Stimulated activated naive CD4-positive, alpha-beta T cell treated with Interleukin-2 at 50 U/mL for 16 hours (primary cell): ENCODE measurements at regions not wholly inside any gene's neighbourhood (a gene's known extent, or its start where the extent isn't known, plus 50 kb on each side); places are given as distances from the start of the nearest gene placed in this dataset.
"Not testable (repeated sequence)": the region's sequence is repeated elsewhere in the genome, so short reads cannot be mapped to it uniquely, and the experiment has no call there.

Source experiments
- DNase-seq: peaks from one replicate; lab custom pipeline; 2025; lab: John Stamatoyannopoulos, UW

GRCh38 chr7:149714081-149714909 is 59.1 kb downstream of the ZNF467 start:
- peak; percentile 91 for DNase-seq

GRCh38 chr7:149713731-149714068 is 59.7 kb downstream of the ZNF467 start:
- no peak for DNase-seq

GRCh38 chr7:149713061-149713730 is 60.2 kb downstream of the ZNF467 start:
- DNase-seq = no peak

- no peak for DNase-seq
Observed at GRCh38 chr7:149708026-149708425, 65.4 kb downstream of the ZNF467 start.

- DNase-seq = no peak
Observed at GRCh38 chr7:149707448-149707886, 65.9 kb downstream of the ZNF467 start.

GRCh38 chr7:149706398-149706797 is 67.0 kb downstream of the ZNF467 start:
- DNase-seq = no peak

GRCh38 chr7:149704507-149704906 is 68.9 kb downstream of the ZNF467 start:
- no peak for DNase-seq

- no peak for DNase-seq
Observed at GRCh38 chr7:149703044-149703650, 70.2 kb downstream of the ZNF467 start.

- DNase-seq = no peak
Observed at GRCh38 chr7:149701495-149702240, 71.7 kb downstream of the ZNF467 start.

GRCh38 chr7:149697767-149698166 is 75.6 kb downstream of the ZNF467 start:
- DNase-seq = not testable (repeated sequence)

- no peak for DNase-seq
Observed at GRCh38 chr7:149696280-149696679, 77.1 kb downstream of the ZNF467 start.

GRCh38 chr7:149692557-149692982 is 80.8 kb downstream of the ZNF467 start:
- no peak for DNase-seq

GRCh38 chr7:149692056-149692455 is 81.3 kb downstream of the ZNF467 start:
- DNase-seq = no peak

- no peak for DNase-seq
Observed at GRCh38 chr7:149690688-149691446, 82.5 kb downstream of the ZNF467 start.

- DNase-seq = no peak
Observed at GRCh38 chr7:149689291-149689721, 84.1 kb downstream of the ZNF467 start.

GRCh38 chr7:149688836-149689235 is 84.6 kb downstream of the ZNF467 start:
- no peak for DNase-seq

- not testable (repeated sequence) for DNase-seq
Observed at GRCh38 chr7:149687820-149688219, 85.6 kb downstream of the ZNF467 start.

GRCh38 chr7:149686449-149686848 is 86.9 kb downstream of the ZNF467 start:
- no peak for DNase-seq

- no peak for DNase-seq
Observed at GRCh38 chr7:149686011-149686410, 87.4 kb downstream of the ZNF467 start.

- no peak for DNase-seq
Observed at GRCh38 chr7:149685455-149685854, 87.9 kb downstream of the ZNF467 start.

- DNase-seq = no peak
Observed at GRCh38 chr7:149683898-149684297, 89.5 kb downstream of the ZNF467 start.
